ENCODE measurements at regions not wholly inside any gene's neighbourhood (a gene's known extent, or its start where the extent isn't known, plus 50 kb on each side); places are given as distances from the start of the nearest gene placed in this dataset.

DNA sequence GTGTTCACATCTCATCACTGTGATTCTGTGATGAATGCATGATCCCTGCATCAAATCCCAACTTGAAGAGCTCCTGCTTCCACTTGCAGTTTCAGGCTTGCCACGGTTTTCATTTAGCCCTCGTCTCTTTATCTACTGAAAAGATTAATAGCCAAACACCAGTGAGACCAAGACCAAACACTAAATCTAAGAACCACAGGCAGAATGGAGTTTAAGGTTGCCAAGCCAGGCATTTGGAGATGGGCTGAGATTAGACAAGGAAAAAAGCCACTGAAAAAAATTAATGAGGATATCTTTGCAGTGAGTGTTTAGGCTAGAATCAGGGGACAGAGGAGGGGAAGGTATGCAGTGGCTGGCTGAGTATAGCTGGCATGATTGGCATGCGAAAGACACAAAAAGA is 227.2 kb upstream of the BLID start:
- TF ChIP-seq, protein P1, sequence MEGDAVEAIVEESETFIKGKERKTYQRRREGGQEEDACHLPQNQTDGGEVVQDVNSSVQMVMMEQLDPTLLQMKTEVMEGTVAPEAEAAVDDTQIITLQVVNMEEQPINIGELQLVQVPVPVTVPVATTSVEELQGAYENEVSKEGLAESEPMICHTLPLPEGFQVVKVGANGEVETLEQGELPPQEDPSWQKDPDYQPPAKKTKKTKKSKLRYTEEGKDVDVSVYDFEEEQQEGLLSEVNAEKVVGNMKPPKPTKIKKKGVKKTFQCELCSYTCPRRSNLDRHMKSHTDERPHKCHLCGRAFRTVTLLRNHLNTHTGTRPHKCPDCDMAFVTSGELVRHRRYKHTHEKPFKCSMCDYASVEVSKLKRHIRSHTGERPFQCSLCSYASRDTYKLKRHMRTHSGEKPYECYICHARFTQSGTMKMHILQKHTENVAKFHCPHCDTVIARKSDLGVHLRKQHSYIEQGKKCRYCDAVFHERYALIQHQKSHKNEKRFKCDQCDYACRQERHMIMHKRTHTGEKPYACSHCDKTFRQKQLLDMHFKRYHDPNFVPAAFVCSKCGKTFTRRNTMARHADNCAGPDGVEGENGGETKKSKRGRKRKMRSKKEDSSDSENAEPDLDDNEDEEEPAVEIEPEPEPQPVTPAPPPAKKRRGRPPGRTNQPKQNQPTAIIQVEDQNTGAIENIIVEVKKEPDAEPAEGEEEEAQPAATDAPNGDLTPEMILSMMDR (optimal IDR thresholded peaks at IDR 0.05 in 1 of 3, IDR thresholded peaks at IDR 0.05 in 1 of 3, conservative IDR thresholded peaks at IDR 0.05 in 1 of 3; ENCODE audit: extremely low read depth in 1 of 3, insufficient read depth in 2 of 3, low read length in 3 of 3) = no peak
- no peak for TF ChIP-seq EZH2 (IDR thresholded peaks at IDR 0.05; ENCODE audit: low read length)
